GM18907 (cell line): ENCODE measurements at regions not wholly inside any gene's neighbourhood (a gene's known extent, or its start where the extent isn't known, plus 50 kb on each side); places are given as distances from the start of the nearest gene placed in this dataset.
"Not testable (repeated sequence)": the region's sequence is repeated elsewhere in the genome, so short reads cannot be mapped to it uniquely, and the experiment has no call there.

Source experiments
- ATAC-seq: cut with Tn5 transposase; IDR thresholded peaks from one replicate; pipeline ENCODE4 v1.9.1; 2021; ENCODE audit warnings: mild to moderate bottlenecking, moderate library complexity; ENCODE audit not compliant: unreplicated experiment

GRCh38 chr10:44278837-44279324, 106.0 kb downstream of the CXCL12 start:
- no peak for ATAC-seq

- ATAC-seq: not testable (repeated sequence)
Measured at GRCh38 chr10:44268435-44268948, 116.4 kb downstream of the CXCL12 start.

- no peak for ATAC-seq
Measured at GRCh38 chr10:44267007-44267406, 117.9 kb downstream of the CXCL12 start.

GRCh38 chr10:44264244-44264643, 120.7 kb downstream of the CXCL12 start:
- no peak for ATAC-seq

- no peak for ATAC-seq
Measured at GRCh38 chr10:44263771-44264170, 121.1 kb downstream of the CXCL12 start.

GRCh38 chr10:44262551-44263251, 122.2 kb downstream of the CXCL12 start:
- no peak for ATAC-seq

GRCh38 chr10:44261710-44262455, 123.0 kb downstream of the CXCL12 start:
- no peak for ATAC-seq

GRCh38 chr10:44261296-44261695, 123.6 kb downstream of the CXCL12 start:
- no peak for ATAC-seq

- no peak for ATAC-seq
Measured at GRCh38 chr10:44260286-44260928, 124.5 kb downstream of the CXCL12 start.

- ATAC-seq: no peak
Measured at GRCh38 chr10:44259090-44259874, 125.6 kb downstream of the CXCL12 start.

- no peak for ATAC-seq
Measured at GRCh38 chr10:44258460-44259089, 126.3 kb downstream of the CXCL12 start.

- ATAC-seq: no peak
Measured at GRCh38 chr10:44258019-44258418, 126.9 kb downstream of the CXCL12 start.

- no peak for ATAC-seq
Measured at GRCh38 chr10:44253769-44254462, 131.0 kb downstream of the CXCL12 start.

GRCh38 chr10:44252631-44253030, 132.3 kb downstream of the CXCL12 start:
- ATAC-seq: not testable (repeated sequence)

GRCh38 chr10:44249933-44250332, 135.0 kb downstream of the CXCL12 start:
- ATAC-seq: not testable (repeated sequence)

GRCh38 chr10:44249490-44249889, 135.4 kb downstream of the CXCL12 start:
- no peak for ATAC-seq

GRCh38 chr10:44246700-44247099, 138.2 kb downstream of the CXCL12 start:
- not testable (repeated sequence) for ATAC-seq

GRCh38 chr10:44246287-44246686, 138.6 kb downstream of the CXCL12 start:
- ATAC-seq: not testable (repeated sequence)

GRCh38 chr10:44245601-44245938, 139.3 kb downstream of the CXCL12 start:
- ATAC-seq: no peak
